ENCODE measurements at regions not wholly inside any gene's neighbourhood (a gene's known extent, or its start where the extent isn't known, plus 50 kb on each side); places are given as distances from the start of the nearest gene placed in this dataset.

GRCh38 chr2:467892-468647, 180.2 kb upstream of the ALKAL2 start:
- TF ChIP-seq CTCF (conservative IDR thresholded peaks at IDR 0.05 in 1 of 2, IDR thresholded peaks at IDR 0.05 in 1 of 2; ENCODE audit: low read depth in 1 of 2, low read length in 2 of 2): no peak
- no peak for TF ChIP-seq EZH2 (IDR thresholded peaks at IDR 0.05; ENCODE audit: low read length, missing control alignments)
